ENCODE measurements at regions not wholly inside any gene's neighbourhood (a gene's known extent, or its start where the extent isn't known, plus 50 kb on each side); places are given as distances from the start of the nearest gene placed in this dataset.
"Not testable (repeated sequence)": the region's sequence is repeated elsewhere in the genome, so short reads cannot be mapped to it uniquely, and the experiment has no call there.

DNA sequence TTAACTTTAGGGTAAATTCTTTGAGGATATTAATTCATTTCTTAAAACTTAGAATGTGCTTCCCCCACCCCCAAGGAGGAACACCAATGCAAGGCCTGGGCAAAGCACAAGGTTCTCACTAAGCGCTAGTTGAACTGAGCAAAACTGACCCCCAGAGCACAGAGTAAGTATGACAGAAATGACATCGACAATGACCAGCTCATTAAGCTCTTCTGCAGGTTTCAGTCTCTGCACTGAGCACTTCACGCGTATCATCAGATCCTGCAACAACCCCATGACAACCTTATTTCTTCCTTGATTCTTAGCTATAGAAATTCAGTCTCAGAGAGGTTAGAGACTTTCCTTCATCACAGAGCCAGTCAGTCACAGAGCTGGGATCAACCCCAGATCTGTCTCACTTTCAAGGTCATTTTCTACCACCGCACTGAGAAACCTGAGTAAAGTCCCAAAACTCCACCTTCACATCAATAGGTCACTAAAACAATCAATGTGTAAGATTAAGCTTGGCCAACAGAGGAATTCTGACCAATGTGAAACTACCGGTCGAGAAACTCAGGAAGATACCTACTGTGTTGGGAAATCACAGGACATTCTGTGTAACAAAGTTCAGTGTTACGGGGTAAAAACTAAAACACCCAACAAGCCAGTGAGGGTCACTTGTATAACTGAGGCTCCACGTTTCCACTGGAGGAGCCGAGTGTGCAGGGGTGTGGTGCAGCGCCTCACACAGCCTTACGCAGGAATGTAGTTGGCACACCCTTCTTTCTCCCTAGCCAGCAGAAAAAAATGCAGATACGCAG, 129.0 kb upstream of the FOXQ1 start:
- in situ Hi-C loops (cut with HindIII; ENCODE audit: low pct_unique_long_range_greater_than_20kb, low sequenced_read_pairs) = no loop called here
- DNase-seq (ENCODE audit: low read depth, low spot score) = no peak

DNA sequence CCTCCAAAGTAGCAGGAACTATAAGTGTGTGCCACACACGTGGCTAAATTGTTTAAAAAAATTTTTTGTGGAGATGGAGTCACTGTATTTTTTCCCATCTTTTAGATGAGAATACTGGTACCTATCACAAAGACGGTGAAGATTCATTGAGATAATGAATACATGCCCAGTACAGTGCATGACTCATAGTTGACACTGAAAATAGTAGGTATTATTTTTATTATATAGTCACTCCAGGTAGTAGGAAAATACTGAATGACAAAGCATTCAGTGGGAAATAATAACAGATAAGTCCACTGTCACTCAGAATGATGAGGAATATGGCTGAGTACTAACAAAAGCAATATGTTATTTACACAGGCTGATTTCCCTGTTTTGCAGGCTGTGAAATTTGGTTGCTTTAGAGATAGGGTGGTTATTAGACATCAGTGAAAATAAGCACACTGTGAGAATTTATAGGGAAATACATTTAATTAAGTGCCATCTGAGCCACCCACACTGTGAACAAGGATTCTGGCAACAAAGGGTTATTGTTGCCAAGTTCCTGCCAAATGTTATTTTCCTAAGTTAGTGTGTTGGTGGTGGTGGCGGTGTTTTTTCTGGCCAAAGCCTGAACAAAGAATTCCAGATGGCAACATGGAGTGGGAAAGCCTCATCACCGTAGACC, 129.8 kb upstream of the FOXQ1 start:
- in situ Hi-C loops (cut with HindIII; ENCODE audit: low pct_unique_long_range_greater_than_20kb, low sequenced_read_pairs) = no loop called here
- no peak for DNase-seq (ENCODE audit: low read depth, low spot score)

DNA sequence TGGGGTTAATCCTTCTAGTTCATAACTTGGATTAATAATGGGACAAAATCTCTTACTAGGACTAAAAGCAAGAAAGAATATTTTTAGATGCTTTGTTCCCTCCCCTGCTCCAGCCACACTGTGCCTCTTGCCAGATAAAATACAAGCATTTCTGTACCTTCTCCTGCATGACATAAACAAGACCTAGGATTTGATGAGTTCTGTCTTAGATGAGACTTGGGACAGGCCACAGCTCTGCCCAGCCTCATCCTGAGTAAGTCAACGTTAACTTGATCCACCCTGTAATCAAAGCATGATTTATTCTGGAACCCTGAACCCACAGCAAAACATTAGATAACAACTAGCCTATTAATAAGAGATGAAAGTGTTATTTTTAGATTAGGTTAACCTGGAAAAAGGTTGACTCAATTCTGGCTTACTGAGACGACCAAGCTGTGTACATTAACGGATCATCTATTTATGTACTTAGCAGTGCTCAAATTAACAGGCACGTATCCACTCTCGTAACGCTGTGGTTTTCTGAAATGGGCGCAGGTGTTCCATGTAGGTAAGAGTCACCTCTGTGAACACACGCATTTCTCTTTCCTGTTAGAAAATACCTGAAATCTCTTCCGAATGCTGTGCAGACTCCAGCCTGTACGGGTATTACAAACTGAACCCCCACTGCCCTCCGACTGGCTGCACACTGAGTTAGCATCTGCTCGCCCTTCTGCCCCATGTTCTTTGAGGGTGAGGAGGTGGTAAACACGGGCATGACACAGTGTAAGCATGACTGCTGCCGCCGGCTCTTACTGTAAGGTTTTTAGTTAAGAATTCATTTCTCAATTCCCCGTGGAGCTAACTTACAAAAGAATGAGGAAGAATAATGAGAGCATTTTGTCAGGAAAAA, 132.1 kb upstream of the FOXQ1 start:
- in situ Hi-C loops (cut with HindIII; ENCODE audit: low pct_unique_long_range_greater_than_20kb, low sequenced_read_pairs) = no loop called here
- DNase-seq (ENCODE audit: low read depth, low spot score) = no peak

DNA sequence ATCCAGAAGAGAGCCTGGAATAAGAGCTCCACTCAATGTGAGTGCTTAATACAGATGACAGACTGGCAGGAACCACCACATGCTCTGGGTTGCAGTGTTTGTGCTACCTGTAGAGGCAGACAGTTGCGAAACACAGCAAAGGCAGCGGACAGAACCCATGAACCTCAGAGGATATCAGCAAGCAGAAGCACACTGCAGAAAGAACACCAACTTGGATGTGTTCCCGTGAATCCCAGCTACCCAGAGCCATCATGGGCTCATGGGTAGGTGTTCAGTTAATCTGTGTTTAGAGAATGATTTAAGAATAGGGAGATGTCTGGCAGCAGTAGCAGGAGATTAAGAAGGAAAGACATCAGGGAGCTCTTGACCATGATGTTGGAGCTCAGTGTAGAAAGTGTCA, 133.3 kb upstream of the FOXQ1 start:
- in situ Hi-C loops (cut with HindIII; ENCODE audit: low pct_unique_long_range_greater_than_20kb, low sequenced_read_pairs) = no loop called here
- no peak for DNase-seq (ENCODE audit: low read depth, low spot score)

DNA sequence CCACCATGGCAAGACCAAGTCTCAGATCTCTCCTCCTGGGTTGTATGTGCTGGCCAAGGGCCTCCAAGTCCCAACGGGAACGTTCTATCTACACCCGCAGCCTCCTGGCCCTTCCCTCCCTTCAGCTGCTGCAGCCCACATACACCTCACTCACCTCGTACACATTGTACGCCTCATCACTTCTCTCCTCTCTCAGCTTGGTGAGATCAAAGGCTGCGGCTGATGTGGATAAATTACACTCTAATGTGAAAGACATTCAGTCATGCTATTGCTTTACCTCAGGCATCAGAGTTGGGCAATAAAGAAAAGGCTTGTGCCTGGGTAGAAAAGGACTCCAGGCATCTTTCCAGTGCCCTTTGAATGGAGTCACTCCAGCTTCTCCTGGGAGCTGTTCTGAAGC, 135.3 kb upstream of the FOXQ1 start:
- DNase-seq (ENCODE audit: low read depth, low spot score) = peak; percentile 24
- in situ Hi-C loops (cut with HindIII; ENCODE audit: low pct_unique_long_range_greater_than_20kb, low sequenced_read_pairs) = no loop called here

DNA sequence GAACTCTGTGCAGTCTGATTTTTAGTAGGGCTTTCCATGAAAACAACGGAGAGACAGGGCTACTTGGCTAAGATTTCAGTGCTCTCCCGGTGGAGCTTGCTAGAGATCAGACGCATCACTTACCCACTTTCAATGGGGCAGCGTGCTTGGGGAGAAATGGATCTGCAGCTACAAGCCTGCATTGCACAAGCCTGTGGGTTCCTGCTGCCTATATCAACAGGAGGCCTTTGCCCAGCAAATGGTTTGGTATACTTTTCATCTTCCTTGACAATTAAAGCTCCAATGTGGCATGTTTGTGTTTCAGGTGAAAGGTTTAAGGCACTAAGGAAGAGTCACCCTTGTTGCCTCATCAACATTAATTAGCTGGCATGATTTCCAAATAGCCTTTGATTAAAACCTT, 136.0 kb upstream of the FOXQ1 start:
- no peak for DNase-seq (ENCODE audit: low read depth, low spot score)
- in situ Hi-C loops (cut with HindIII; ENCODE audit: low pct_unique_long_range_greater_than_20kb, low sequenced_read_pairs) = no loop called here

DNA sequence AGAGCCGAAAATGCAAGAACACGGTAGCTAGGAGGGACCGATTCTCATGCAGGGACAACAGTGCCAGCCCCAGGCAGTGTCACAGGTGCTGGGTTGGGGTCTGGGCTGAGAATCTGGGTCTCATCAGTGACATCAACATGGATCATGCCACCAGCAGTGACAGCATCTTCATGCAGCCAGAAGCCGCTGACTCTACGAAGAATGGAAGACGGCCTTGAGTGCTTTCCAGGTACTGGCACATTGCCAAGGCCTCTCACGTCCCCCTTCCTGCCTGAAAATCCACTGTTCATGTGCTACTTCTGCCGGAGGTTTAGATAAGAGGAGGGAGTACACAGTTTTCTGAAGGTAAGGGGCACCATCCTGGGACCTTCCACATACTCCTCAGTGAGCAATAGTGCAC, 141.1 kb upstream of the FOXQ1 start:
- in situ Hi-C loops (cut with HindIII; ENCODE audit: low pct_unique_long_range_greater_than_20kb, low sequenced_read_pairs) = no loop called here
- no peak for DNase-seq (ENCODE audit: low read depth, low spot score)

DNA sequence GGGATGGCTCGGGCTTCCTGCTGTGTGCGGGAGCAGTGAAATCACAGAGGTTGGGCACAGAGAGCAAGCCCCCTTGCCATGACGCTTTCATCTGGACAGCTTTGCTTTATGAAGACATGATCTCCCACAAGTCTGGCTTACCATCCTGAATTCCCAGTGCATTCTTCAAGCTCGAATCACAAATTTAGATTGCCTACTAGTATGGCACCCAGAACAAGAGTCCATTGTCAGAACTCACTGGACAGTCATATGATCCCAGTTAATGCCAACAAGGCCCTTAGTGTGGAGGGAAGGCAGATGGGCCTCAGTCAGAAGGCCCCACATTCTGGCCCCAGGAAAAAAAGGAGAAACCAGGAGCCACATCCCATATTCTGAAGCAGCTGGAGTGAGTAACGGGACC, 147.3 kb upstream of the FOXQ1 start:
- DNase-seq (ENCODE audit: low read depth, low spot score) = peak; percentile 99

DNA sequence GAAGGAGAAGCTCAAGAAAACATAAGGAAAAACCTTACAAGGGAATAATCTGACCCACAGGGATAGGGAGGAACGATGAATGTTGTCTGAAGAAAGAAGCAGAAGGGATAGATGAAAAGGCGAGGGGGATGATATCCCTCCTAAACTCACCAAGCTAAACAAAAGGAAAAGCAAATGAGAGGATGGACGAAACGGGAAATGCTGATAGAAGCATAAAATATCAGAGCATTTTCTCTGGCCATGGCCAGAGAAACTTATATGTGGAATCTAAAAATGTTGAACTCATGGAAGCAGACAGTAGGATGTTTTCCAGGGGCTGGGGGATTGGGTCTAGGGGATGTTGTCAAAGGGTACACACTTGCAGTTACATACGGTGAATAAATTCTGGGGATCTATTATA, 148.4 kb upstream of the FOXQ1 start:
- in situ Hi-C loops (cut with HindIII; ENCODE audit: low pct_unique_long_range_greater_than_20kb, low sequenced_read_pairs) = no loop called here
- DNase-seq (ENCODE audit: low read depth, low spot score) = peak; percentile 24

More for the DNA sequence above, 147.3 kb upstream of the FOXQ1 start:
- in situ Hi-C loops (cut with HindIII; ENCODE audit: low pct_unique_long_range_greater_than_20kb, low sequenced_read_pairs) = no loop called here

DNA sequence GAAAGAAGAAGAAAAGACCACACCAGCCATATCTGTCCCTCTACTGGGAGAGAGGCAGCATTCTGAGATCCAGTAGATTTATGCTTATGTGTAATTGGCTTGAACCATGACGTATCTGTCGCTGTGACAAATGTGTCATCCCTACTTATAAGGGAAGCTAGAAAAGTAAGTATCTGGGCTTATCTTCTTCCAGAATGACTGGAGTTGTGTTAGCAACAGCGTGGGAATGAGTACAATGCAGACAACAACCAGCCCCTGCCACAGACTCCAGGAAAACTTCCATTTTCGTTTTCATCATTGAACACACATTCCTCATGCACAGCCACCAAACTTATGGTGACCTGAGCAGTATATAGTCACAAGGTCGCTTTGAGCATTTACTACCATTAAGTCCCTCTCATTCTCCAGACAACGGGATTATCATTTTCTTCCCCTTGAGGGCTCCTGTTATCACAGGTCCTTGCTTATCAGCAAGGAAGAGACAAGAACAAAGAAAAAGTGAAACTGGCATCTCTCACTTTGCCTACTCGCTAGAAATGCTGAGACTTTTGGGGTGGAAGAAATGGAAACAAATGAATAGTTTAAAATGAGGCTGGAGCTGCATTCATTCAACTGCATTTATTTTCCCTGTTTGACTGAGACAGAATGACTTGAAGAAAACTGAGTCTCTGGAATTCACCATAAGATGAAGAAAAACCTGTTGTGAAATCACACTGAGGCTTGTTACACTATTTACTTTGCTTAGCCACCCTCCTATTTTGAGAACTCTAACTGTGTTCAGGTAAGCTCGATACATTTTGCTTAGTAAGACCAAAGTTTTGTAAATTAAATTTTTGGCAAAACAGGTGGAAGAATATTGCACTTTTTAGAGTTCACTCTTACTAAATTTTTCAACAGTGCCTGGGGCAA, 149.3 kb upstream of the FOXQ1 start:
- in situ Hi-C loops (cut with HindIII; ENCODE audit: low pct_unique_long_range_greater_than_20kb, low sequenced_read_pairs) = no loop called here
- DNase-seq (ENCODE audit: low read depth, low spot score) = peak; percentile 52

DNA sequence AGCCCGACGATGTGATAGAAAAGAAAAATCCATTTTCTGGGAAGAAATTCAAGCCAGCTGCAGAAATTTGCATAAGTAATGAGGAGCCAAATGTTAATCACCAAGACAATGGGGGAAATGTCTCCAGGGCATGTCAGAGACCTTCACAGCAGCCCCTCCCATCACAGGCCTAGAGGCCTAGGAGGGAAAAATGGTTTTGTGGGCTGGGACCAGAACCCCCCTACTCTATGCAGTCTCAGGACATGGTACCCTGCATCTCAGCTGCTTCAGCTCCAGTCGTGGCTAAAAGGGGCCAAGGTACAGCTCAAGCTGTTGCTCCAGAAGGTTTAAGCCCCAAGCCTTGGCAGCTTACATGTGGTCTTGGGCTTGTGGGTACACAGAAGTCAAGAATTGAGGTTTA, 155.5 kb upstream of the FOXQ1 start:
- in situ Hi-C loops (cut with HindIII; ENCODE audit: low pct_unique_long_range_greater_than_20kb, low sequenced_read_pairs); DNase-seq (ENCODE audit: low read depth, low spot score): not testable (repeated sequence)

DNA sequence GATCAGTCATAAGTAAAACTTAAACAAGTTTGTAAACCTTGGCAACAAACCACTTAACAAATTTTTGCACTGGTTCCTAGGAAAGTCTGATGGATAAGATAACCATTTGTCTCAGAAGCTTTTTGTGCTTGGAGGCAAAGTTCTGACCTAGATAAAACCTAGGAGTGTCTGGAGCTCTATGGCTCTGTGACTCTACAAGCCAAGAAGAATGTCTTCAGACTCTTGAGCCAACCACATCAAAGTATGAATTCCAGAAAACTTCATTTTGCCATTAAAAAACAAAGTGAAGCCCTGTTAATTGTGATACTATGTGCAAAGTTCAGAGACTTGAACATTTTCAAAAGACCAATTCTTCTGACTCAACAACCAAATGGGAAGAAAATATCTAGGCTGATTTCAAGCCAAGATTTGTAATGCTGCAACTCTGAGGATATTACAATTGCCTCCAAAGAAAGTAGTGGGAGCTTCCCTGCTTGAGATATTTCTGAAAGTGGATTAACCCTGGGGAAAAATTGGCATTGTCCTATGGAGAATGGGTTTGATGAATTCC, 158.1 kb upstream of the FOXQ1 start:
- peak; percentile 74 for DNase-seq (ENCODE audit: low read depth, low spot score)
- in situ Hi-C loops (cut with HindIII; ENCODE audit: low pct_unique_long_range_greater_than_20kb, low sequenced_read_pairs) = no loop called here

DNA sequence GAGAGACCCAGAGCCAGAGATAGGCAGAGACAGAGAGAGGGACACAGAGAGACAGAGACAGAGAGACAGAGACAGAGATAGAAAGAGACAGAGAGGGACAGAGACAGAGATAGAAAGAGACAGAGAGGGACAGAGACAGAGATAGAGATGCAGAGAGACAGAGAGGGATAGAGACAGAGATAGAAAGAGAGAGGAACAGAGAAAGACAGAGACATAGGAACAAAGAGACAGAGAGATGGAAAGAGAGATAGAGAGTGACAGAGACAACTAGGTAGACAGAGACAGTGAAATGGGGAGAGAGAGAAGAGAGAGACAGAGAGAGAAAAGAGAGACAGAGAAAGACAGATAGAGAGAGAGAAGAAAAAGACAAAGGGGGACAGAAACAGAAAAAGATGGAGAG, 165.4 kb upstream of the FOXQ1 start:
- DNase-seq (ENCODE audit: low read depth, low spot score) = no peak
- in situ Hi-C loops (cut with HindIII; ENCODE audit: low pct_unique_long_range_greater_than_20kb, low sequenced_read_pairs) = no loop called here

DNA sequence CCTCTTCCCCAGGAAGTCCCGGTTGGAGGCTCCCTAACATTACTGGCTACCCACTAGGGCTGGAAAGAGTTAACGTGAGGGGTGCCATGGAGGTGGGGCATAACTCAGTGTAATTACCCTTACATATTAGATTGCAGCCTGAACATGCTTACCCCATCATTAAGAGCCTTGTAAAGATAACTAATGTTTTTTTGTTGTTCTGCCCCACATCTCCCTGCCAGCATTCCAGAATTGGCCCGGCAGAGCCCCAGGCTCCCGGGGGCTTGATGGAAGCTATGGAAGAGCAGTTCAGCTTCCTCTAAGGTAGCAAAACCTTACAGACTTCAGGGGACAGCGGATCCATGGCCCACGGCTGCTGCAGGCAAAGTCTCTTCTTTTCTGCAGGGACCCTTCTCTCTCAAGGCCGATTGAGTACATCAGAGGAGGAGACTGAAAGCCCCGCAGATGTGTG, 166.1 kb upstream of the FOXQ1 start:
- no peak for DNase-seq (ENCODE audit: low read depth, low spot score)
- in situ Hi-C loops (cut with HindIII; ENCODE audit: low pct_unique_long_range_greater_than_20kb, low sequenced_read_pairs) = no loop called here

DNA sequence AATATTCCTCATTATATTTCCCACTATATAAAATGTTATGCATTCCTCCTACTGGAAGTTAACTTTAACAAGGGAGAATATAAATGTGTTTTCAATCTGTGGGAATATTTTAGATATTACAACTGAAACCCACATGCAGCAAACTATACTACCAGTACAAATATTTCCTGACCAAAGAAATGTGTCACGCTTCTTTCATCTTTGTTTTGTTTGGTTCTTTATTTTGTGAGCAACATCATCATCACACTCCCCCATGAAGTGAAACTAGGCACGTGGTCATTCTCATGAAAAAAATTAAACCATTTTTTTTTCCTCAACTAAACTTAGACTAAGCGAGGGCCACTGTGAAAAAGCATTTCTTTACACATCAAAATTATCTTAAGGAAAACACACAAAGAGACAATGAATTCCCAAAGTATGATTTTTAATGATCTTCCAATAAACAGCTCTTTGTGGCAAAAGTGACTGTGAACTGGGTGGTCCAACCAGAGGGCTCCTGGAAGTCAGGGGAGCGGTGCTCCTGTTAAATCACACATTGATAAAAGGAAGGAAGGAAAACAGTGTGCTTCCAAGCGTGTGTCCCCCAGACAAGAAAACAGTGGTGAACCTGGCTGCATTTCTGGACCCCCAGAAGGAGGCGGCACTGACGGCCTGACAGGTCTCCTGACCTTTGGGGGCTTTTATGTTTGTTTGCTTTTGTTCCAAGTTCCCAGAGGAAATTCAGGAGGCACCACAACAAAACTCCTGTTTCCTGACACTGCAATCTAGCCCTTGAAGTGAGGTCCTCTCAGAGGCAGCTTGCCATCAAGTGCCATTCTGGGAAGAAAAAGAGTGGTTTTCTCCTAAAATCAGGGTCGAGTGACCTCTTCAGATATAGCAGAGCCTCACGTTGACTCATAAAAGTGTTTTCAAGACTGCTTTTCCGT, 166.8 kb upstream of the FOXQ1 start:
- in situ Hi-C loops (cut with HindIII; ENCODE audit: low pct_unique_long_range_greater_than_20kb, low sequenced_read_pairs) = no loop called here
- DNase-seq (ENCODE audit: low read depth, low spot score) = no peak

DNA sequence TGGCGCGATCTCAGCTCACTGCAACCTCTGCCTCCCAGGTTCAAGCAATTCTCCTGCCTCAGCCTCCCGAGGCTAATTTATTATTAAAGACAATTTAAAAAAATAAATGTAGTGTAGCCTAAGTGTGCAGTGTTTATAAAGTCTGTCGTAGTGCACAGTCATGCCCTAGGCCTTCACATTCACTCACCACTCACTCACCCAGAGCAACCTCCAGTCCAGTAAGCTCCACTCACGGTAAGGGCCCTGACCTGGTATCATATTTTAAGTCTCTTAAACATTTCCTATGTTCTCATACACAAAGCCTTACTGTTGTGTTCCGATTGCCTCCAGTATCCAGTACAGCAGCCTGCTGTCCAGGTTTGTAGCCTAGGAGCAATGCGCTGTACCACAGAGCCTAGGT, 168.2 kb upstream of the FOXQ1 start:
- in situ Hi-C loops (cut with HindIII; ENCODE audit: low pct_unique_long_range_greater_than_20kb, low sequenced_read_pairs) = no loop called here
- no peak for DNase-seq (ENCODE audit: low read depth, low spot score)
